ENCODE measurements at regions not wholly inside any gene's neighbourhood (a gene's known extent, or its start where the extent isn't known, plus 50 kb on each side); places are given as distances from the start of the nearest gene placed in this dataset.

DNA sequence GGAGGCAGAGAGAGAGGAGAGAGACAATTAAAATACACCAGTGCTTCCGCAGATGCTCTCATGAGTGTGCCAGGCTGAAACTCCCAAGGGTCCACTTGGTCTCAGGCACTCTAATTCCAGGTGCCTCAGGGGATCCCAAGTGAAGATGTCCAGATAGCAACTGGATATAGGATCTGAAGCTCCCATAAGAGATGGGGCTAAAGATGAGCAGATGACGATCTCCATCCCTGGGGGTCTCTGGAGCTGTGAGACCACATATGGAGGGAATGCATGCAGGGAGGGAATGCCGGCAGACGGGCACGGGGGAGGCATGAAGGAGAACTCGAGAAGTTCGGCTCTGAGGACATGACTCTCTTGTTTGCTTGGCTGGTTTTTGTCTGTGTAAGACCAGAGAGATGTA, 223.7 kb upstream of the RAB6C start:
- no peak for DNase-seq

GRCh38 chr2:129756276-129756675, 223.2 kb upstream of the RAB6C start:
- DNase-seq, result no peak

GRCh38 chr2:129757366-129757914, 222.0 kb upstream of the RAB6C start:
- DNase-seq, result no peak

- DNase-seq, result no peak
These were observed 221.3 kb upstream of the RAB6C start for GRCh38 chr2:129757915-129758783.

DNA sequence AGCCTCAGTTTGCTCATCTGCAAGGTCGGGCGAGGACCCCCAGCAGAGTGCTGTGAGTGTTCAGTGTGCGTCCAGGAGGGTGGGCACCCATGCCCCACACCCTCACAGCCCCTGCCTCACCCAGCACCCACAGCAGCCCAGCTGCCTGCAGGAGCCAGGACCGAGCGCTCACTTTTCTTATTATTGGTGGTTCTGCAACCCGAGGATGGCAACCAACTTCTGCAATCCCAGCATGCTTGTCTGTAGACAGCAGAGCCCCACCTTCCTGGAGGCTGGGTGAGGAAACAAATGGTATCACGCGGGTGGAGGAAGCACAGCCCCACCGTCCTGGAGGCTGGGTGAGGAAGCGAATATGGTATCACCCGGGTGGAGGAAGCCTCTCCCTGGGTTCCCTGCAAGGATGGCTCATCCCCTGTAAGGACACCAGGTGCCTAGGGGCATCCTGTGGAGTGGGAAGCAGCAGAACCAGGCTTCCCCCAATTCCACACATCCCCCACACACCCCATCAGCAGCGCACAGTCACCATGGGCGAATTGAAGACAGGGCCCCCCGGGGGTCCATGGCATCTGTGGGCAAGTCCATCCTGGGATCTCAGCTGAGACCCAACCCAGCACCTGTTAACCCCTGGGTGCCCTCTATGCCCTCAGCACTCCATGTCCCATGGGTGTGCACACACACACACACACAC, 220.5 kb upstream of the RAB6C start:
- no peak for DNase-seq

- no peak for DNase-seq
These were observed 219.9 kb upstream of the RAB6C start for GRCh38 chr2:129759472-129760010.

GRCh38 chr2:129760669-129761068, 218.8 kb upstream of the RAB6C start:
- DNase-seq, result no peak

DNA sequence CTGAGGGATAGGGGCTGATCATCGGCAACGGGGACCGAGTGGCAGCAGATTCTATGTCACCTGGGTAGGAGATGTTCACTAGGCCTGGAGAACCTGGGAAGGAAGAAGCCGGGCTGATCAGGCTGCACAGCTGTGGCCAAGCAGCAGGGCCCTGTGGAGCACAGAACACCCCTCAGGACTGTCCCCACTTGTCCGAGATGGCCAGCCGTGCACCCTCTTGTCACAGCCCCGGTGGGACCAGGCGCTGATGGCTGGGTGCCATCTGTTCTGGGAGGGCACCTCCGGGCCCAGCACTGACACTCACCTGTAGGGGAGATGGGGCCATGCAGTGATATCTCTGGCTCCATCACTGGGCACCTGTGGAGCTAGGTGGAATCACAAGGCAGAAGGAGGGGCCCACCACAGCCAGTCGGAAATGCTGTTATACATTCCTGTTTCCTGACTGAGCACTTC, 217.9 kb upstream of the RAB6C start:
- no peak for DNase-seq

- DNase-seq, result no peak
These were observed 216.9 kb upstream of the RAB6C start for GRCh38 chr2:129762386-129763189.

- no peak for DNase-seq
These were observed 216.1 kb upstream of the RAB6C start for GRCh38 chr2:129763190-129763846.

DNA sequence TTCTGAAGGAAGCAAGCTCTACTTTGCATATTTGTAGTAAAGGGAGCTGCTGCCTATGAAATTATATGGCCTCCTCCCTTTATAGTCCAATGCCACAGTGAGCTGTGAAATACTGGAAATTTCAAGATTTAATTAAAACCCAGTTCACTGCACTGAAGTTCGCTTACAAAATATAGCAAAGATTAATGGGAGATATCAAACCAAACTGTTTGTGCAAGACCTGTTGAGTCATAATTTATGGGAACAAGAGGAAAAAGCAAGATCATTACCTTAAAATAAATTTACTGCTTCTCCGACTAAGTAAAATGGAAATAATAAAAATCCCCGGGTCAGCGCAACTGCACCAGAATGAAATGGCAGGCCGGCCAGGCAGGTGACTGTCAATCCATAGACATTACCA, 215.5 kb upstream of the RAB6C start:
- DNase-seq, result no peak

DNA sequence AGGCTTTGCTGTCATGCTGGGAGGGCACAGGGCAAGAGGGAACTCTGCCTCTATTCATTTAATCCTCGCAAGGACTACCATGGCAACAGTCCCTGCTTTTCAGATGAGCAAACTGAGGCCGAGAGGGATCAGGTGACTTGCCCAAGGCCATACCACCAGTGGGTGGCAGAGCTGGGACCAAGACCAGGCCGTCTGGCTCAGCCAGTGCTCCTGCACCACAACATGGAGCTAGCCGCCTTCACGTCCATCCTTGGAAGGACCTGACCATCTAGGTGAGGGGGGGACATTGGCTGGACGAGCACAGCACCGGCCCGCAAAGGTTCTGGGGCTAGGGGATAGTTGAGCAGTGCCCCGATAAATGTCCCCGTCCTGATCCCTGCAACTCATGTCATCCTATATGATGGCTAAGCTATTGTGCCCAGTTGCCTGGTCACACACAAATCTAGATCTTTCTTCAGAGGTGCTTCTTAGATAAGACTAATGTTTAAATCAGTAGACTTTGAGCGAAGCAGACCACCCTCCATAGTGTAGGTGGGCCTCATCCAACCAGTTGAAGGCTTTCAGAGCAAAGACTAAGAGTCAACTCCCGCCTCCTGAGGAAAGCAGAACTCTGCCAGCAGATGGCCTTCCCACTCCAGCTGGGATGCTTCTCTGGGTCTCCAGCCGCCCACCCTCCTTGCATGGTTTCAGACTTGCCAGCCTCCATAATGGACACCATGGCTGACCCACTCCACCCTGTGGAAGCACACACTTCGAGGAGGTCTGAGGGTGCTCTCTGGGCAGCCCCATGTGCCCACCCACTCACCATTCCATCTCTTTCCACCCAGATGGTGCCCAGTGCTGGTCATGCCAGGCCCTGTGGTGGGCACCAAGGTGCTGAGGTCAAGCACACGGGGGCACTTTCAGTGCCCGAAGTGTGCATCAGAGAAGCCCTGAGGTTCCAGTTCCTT, 214.8 kb upstream of the RAB6C start:
- DNase-seq, result no peak

DNA sequence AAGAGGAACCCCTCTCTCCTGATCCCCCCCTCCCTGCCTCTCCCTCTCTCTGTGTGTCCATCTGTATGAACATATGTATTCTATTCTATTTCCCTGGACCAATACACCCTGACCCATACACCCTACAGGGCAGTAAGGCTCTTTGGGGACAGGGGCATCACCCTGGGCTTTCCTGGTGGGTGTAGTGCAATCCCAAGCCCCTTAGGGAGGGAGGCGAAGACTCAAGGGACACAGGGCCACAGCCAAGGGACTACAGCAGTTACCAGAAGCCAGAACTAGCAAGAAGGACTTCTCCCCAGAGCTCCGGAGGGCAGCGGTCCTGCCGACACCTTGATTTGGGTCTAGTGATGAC, 214.2 kb upstream of the RAB6C start:
- no peak for DNase-seq

GRCh38 chr2:129765678-129766351, 213.7 kb upstream of the RAB6C start:
- DNase-seq, result no peak

DNA sequence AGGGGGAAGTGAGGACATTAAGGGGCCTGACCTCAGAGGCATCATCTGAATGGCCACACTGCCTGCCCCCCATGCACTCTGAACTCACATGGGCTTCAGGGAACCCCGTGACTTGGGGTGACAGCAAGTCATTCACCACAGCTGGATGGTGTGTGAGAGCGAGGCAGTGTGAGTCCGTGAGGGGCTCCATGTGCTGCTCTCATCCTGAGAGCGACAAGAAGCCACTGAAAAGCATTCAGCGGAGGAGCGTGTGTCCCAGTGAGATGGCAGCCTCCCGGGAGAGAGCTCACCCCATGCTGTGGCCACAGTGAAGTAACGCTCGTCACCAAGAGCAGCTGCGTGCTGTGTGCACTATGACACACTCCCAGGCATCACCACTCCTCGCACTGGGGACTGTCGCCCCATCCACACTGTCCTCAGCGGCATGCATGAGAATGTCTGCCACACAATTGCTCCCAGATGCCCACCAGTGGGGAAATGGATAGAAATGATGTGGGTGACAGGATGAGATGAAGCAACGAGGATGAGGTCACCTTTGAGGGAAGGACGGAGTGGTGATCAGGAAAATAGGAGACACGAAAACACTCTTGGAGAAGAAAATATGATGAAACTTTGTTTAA, 213.0 kb upstream of the RAB6C start:
- DNase-seq, result no peak

GRCh38 chr2:129767346-129768035, 212.0 kb upstream of the RAB6C start:
- DNase-seq, result no peak

- DNase-seq, result no peak
These were observed 211.5 kb upstream of the RAB6C start for GRCh38 chr2:129768036-129768386.

DNA sequence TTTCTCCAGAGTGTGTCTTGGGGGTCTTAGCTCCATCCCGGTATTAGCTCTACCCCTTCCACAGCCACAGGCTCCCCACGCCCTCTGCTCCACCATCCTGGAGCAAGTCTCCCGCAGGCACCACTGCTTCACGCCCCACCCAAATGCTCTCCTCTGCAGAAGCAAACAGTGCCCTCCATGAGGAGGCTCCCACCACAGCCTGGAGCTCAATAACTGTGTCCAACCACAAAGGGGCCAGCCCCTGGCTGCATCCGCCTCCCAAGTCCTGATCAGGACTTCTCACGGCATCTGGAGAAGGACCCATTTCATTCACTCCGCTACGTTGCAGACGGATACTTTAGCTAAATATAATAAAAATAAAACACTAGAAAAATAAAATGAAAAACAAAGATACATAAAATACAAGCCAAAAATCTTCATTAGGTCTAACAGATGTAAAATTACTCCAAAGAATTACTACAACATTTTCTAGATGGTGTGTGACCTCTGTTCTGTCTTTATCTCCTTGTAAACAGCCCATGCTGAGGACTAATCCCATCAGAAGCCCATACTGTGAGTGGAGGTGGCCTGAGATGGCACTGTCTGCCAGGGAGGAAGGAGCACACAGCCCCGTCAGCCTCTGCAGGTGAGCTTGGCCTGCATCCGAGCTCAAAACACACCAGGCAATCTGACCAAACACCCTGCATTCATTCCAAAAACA, 210.8 kb upstream of the RAB6C start:
- DNase-seq, result no peak

Measured in NCI-H510A treated with DMSO at 0.1 percent for 48 hours (cell line).